ENCODE measurements at regions not wholly inside any gene's neighbourhood (a gene's known extent, or its start where the extent isn't known, plus 50 kb on each side); places are given as distances from the start of the nearest gene placed in this dataset.

DNA sequence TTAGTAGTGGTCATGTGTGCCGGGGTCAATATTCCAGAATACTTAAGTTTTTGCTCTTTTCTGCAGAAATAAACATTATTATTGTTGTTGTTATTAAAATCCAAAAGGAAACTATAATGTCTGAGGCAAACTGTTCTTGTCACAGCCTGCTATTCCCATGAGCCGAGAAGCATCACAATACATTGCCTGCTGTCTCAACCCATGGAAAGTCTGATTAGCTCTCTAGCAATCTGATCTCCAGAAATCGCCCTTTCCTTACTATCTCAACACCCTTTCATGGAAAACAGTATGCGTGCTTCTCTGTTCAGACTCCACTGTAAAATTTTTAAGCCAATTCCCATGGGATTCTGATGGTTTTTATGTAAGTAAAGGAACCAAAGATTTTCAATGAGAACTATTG is 811.0 kb downstream of the TUSC7 start:
- no peak for DNase-seq (ENCODE audit: low spot score)
- no peak overlapping the region for H3K27ac Mint-ChIP-seq (ENCODE audit: unreplicated experiment)
- H3K9me3 Mint-ChIP-seq (ENCODE audit: unreplicated experiment): no peaks in the 10 kb centered on the region
- TF ChIP-seq, protein P1, sequence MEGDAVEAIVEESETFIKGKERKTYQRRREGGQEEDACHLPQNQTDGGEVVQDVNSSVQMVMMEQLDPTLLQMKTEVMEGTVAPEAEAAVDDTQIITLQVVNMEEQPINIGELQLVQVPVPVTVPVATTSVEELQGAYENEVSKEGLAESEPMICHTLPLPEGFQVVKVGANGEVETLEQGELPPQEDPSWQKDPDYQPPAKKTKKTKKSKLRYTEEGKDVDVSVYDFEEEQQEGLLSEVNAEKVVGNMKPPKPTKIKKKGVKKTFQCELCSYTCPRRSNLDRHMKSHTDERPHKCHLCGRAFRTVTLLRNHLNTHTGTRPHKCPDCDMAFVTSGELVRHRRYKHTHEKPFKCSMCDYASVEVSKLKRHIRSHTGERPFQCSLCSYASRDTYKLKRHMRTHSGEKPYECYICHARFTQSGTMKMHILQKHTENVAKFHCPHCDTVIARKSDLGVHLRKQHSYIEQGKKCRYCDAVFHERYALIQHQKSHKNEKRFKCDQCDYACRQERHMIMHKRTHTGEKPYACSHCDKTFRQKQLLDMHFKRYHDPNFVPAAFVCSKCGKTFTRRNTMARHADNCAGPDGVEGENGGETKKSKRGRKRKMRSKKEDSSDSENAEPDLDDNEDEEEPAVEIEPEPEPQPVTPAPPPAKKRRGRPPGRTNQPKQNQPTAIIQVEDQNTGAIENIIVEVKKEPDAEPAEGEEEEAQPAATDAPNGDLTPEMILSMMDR (IDR thresholded peaks at IDR 0.05; ENCODE audit: unreplicated experiment): no peak
- H3K4me3 Mint-ChIP-seq (ENCODE audit: unreplicated experiment): no peak overlapping the region
- H3K27me3 Mint-ChIP-seq (ENCODE audit: unreplicated experiment): no peaks in the 10 kb centered on the region
- no peaks in the 10 kb centered on the region for H3K36me3 Mint-ChIP-seq (ENCODE audit: low read depth, unreplicated experiment)
- H3K4me1 Mint-ChIP-seq (ENCODE audit: unreplicated experiment): peaks cover 13% of the 10 kb centered on the region

DNA sequence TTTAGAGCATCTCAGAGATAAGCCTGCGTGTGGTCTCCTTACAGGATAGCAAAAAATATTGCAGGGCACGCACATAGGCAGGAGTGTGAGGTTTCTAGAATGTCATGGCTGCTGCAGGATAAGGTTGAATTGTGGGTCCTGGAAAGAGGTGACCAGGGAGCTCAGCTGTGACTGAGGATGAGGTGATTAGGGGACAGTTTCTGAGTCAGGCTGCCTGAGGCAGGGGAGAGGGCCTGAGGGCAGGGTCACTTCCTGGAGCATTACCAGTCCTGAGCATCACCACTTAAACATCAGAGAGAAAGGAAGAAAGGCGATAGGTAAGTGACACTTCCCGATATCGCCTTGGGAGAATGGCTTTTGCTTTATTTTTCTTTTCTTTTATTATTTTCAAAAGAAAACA is 813.8 kb downstream of the TUSC7 start:
- Mint-ChIP-seq H3K36me3 (ENCODE audit: low read depth, unreplicated experiment) (no peaks in the 10 kb centered on the region), H3K4me3 (ENCODE audit: unreplicated experiment) (no peak overlapping the region), H3K27me3 (ENCODE audit: unreplicated experiment) (no peaks in the 10 kb centered on the region), H3K27ac (ENCODE audit: unreplicated experiment) (peak overlapping the region; percentile 44), H3K9me3 (ENCODE audit: unreplicated experiment) (no peaks in the 10 kb centered on the region), H3K4me1 (ENCODE audit: unreplicated experiment) (peaks cover 24% of the 10 kb centered on the region)
- no peak for DNase-seq (ENCODE audit: low spot score)
- TF ChIP-seq, protein P1 (IDR thresholded peaks at IDR 0.05; ENCODE audit: unreplicated experiment): no peak

DNA sequence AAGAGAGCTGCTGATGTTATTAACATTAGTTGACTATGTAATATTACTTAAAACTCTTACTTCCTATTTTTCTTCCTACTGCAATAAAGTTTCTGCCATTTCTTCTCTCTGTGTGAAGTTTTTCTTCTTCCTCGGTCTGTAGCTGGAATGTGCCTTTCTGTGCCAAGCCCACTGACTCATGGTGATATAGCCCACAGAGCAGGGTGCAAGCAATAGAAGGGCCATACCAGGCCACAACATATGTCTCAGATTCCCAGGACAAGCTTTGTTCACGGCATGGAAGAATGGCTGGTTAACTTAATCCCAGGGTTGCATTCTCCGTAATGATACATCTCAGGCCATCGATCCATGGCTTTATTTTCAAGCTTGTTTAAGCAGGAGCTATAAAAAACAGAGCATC is 815.3 kb downstream of the TUSC7 start:
- H3K4me3 Mint-ChIP-seq (ENCODE audit: unreplicated experiment): no peak overlapping the region
- TF ChIP-seq, protein P1 (IDR thresholded peaks at IDR 0.05; ENCODE audit: unreplicated experiment): no peak
- H3K4me1 Mint-ChIP-seq (ENCODE audit: unreplicated experiment): peaks cover 24% of the 10 kb centered on the region
- no peaks in the 10 kb centered on the region for H3K27me3 Mint-ChIP-seq (ENCODE audit: unreplicated experiment)
- H3K27ac Mint-ChIP-seq (ENCODE audit: unreplicated experiment): peak overlapping the region; percentile 82
- H3K9me3 Mint-ChIP-seq (ENCODE audit: unreplicated experiment): no peaks in the 10 kb centered on the region
- H3K36me3 Mint-ChIP-seq (ENCODE audit: low read depth, unreplicated experiment): no peaks in the 10 kb centered on the region
- DNase-seq (ENCODE audit: low spot score): no peak

DNA sequence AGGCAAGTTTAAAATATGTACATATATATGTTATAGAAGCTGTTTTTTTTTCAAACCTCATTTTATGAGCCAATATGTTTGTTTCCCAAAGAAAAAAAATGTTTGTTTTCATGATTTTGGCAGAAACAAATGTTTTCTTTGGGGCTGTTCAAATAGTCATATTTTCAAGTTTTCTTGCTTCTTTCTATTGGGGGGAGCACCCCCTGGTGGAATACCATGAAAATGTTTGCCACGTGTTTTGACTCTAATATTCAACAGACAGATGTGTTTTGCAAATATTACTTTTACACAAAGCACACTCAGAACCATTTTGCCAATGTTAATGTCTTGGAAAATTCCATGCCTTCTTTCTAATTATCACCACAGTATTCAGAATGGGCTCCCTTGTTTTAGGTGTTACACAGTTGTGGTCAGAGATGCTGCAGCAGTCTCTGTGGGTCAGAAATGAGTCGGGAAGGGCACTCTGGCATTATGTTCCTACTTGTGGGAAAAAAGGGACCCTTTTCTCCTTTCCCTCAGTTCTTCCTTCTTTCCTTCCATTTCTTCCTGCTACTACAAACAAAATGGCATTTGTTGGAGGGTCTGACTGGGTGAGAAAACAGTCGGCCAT is 817.0 kb downstream of the TUSC7 start:
- Mint-ChIP-seq H3K4me3 (ENCODE audit: unreplicated experiment) (no peak overlapping the region), H3K27me3 (ENCODE audit: unreplicated experiment) (no peaks in the 10 kb centered on the region), H3K4me1 (ENCODE audit: unreplicated experiment) (peaks cover 24% of the 10 kb centered on the region), H3K9me3 (ENCODE audit: unreplicated experiment) (no peaks in the 10 kb centered on the region), H3K27ac (ENCODE audit: unreplicated experiment) (peak overlapping the region; percentile 82), H3K36me3 (ENCODE audit: low read depth, unreplicated experiment) (no peaks in the 10 kb centered on the region)
- TF ChIP-seq, protein P1 (IDR thresholded peaks at IDR 0.05; ENCODE audit: unreplicated experiment): peak; percentile 87
- DNase-seq (ENCODE audit: low spot score): peak; percentile 49

DNA sequence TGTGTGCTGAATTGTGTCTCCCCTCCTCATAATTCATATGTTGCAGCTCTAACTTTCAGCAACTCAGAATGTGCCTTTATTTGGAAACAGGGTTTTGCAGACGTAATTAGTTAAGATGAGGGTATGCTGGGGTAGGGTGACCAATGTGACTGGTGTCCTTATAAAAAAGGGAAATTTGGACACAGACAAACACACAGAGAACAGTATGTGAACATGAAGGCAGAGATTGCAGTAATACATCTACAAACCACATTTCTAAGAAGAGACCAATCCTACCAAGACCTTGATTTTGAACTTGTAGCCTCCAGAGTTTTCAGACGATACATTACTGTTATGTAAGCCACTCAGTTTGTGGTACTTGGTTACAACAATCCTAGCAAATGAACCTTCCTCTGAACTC is 817.8 kb downstream of the TUSC7 start:
- no peaks in the 10 kb centered on the region for H3K9me3 Mint-ChIP-seq (ENCODE audit: unreplicated experiment)
- H3K4me3 Mint-ChIP-seq (ENCODE audit: unreplicated experiment): no peak overlapping the region

More for the DNA sequence above, 817.8 kb downstream of the TUSC7 start:
- no peak overlapping the region for H3K27ac Mint-ChIP-seq (ENCODE audit: unreplicated experiment)
- H3K27me3 Mint-ChIP-seq (ENCODE audit: unreplicated experiment): no peaks in the 10 kb centered on the region
- no peak for DNase-seq (ENCODE audit: low spot score)
- TF ChIP-seq, protein P1 (IDR thresholded peaks at IDR 0.05; ENCODE audit: unreplicated experiment): no peak
- no peaks in the 10 kb centered on the region for H3K36me3 Mint-ChIP-seq (ENCODE audit: low read depth, unreplicated experiment)
- peaks cover 24% of the 10 kb centered on the region for H3K4me1 Mint-ChIP-seq (ENCODE audit: unreplicated experiment)
